GM18505 (cell line): ENCODE measurements at regions not wholly inside any gene's neighbourhood (a gene's known extent, or its start where the extent isn't known, plus 50 kb on each side); places are given as distances from the start of the nearest gene placed in this dataset.
"Not testable (repeated sequence)": the region's sequence is repeated elsewhere in the genome, so short reads cannot be mapped to it uniquely, and the experiment has no call there.

Experiments
- ATAC-seq: cut with Tn5 transposase; IDR thresholded peaks from one replicate; pipeline ENCODE4 v1.9.1; 2021; ENCODE audit not compliant: unreplicated experiment
- POLR2A ChIP-seq: IDR thresholded peaks from 4 replicates; pipeline ENCODE4 v1.6.1; 2011; ENCODE audit warnings: borderline replicate concordance; ENCODE audit not compliant: insufficient read depth, insufficient read length; ENCODE audit errors: extremely low read depth

GRCh38 chr1:163985700-163986099 is 573.3 kb upstream of the PBX1 start:
- ATAC-seq: no peak
- TF ChIP-seq POLR2A: no peak

GRCh38 chr1:163999131-163999530 is 559.9 kb upstream of the PBX1 start:
- TF ChIP-seq POLR2A: no peak

DNA sequence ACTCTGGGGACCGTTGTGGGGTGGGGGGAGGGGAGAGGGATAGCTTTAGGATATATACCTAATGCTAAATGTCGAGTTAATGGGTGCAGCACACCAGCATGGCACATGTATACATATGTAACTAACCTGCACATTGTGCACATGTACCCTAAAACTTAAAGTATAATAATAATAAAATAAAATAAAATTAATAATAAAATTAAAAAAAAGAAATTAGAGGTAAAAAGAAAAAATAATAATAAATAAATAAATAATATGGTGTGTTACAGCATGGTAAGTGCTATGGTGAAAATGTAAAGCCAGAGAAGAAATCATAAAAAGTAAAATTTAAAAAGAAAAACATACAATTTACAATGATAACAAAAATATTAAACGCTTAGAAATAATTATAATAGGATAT is 552.8 kb upstream of the PBX1 start:
- not testable (repeated sequence) for ATAC-seq

More at GRCh38 chr1:163999131-163999530, 559.9 kb upstream of the PBX1 start:
- no peak for ATAC-seq

- no peak for ATAC-seq
- TF ChIP-seq POLR2A: no peak
Measured at GRCh38 chr1:164006621-164007020, 552.4 kb upstream of the PBX1 start.

GRCh38 chr1:164017239-164017638 is 541.7 kb upstream of the PBX1 start:
- ATAC-seq: no peak
- TF ChIP-seq POLR2A: no peak

- TF ChIP-seq POLR2A: no peak
- no peak for ATAC-seq
Measured at GRCh38 chr1:164020391-164020790, 538.6 kb upstream of the PBX1 start.

DNA sequence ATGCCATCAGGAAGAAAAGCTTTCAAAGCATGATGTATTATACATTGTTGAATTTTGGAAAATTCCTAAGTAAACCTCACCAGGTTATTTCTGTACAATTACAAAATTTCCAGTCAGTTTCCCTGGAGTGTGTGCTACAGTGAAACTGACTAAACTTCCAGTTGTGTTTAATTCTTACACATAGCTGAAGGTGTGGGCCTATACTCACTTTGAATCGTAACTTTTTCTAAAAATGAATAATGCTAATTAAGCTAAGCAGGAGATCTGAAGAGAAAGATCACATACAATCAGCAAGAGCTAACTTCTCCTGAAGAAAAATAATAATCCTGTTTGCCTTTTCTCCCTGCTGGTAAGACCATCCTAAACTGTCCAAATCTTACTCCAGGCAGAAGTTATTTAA is 537.2 kb upstream of the PBX1 start:
- no peak for ATAC-seq
- TF ChIP-seq POLR2A: no peak

DNA sequence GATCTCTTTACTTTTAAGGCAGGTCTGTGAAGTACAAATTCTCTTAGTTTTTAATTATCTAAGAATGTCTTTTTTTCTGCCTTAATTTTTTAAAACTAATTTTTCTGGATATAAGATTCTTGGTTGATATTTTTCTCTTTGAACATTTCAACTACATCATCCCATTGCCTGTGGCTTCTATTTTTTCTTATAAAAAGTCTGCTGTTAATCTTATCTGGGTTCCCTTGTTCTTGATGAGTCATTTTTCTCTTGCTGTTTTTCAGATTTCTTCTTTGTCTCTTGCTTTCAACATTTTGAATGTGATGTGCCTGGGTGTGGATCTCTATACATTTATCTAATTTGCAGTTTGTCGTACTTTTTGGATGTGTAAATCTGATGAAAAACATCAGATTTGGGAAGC is 525.2 kb upstream of the PBX1 start:
- TF ChIP-seq POLR2A: no peak

GRCh38 chr1:164040754-164041153 is 518.2 kb upstream of the PBX1 start:
- no peak for TF ChIP-seq POLR2A

More for the DNA sequence above, 525.2 kb upstream of the PBX1 start:
- no peak for ATAC-seq

GRCh38 chr1:164051782-164052181 is 507.2 kb upstream of the PBX1 start:
- TF ChIP-seq POLR2A: no peak
- no peak for ATAC-seq

More at GRCh38 chr1:164040754-164041153, 518.2 kb upstream of the PBX1 start:
- ATAC-seq: no peak

DNA sequence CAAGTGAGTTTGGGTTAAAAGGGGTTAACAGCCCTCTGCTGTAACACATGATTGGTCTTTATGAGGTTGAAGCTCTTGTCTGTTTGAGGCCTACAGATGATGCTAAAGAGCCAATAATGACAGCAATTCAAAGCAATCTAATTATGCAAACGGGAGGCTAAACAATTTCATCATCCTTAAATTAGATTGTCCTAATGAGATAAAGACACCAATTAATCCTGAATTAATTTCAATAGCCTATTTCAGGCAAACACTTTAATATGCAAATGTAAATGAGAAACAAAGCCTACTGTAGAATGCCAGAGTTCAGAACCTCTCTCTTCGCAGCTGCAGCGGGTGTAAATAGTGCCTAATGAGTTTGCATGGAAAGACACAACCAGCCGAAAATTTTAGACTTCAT is 504.7 kb upstream of the PBX1 start:
- no peak for TF ChIP-seq POLR2A

GRCh38 chr1:164058198-164058597 is 500.8 kb upstream of the PBX1 start:
- no peak for TF ChIP-seq POLR2A

More for the DNA sequence above, 504.7 kb upstream of the PBX1 start:
- no peak for ATAC-seq

GRCh38 chr1:164061528-164061927 is 497.5 kb upstream of the PBX1 start:
- no peak for TF ChIP-seq POLR2A
- no peak for ATAC-seq

More at GRCh38 chr1:164058198-164058597, 500.8 kb upstream of the PBX1 start:
- no peak for ATAC-seq

- TF ChIP-seq POLR2A: no peak
- ATAC-seq: no peak
Measured at GRCh38 chr1:164064501-164064900, 494.5 kb upstream of the PBX1 start.

GRCh38 chr1:164071288-164071687 is 487.7 kb upstream of the PBX1 start:
- no peak for TF ChIP-seq POLR2A
- ATAC-seq: no peak

- no peak for ATAC-seq
- TF ChIP-seq POLR2A: no peak
Measured at GRCh38 chr1:164086832-164087231, 472.2 kb upstream of the PBX1 start.

DNA sequence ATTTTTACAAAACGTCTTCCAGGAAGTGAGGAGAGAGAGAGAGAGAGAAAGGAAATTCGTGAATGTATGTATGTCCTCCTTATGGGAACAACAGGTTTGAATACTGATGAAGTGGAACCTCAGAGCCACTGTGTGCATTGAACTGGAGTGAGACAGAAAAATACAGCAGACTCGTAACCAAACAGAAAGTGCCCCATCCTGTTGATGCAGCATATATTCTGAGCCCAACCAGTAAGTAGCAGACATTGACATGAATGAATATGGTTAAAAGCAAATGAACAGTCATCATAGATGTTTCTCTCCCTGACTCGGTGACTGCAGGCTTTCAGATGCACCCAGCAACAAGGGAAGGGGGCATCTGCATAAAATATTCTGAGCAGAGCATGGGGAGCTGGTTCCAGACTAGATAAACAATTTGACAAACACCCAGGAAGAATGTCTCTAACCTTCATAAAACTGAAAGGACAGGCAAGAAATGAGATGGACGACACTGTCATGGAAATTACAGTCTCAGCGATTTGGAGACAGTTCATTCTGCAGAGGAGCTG is 471.0 kb upstream of the PBX1 start:
- ATAC-seq: no peak
- TF ChIP-seq POLR2A: no peak
